HG02588 (cell line): ENCODE measurements at regions not wholly inside any gene's neighbourhood (a gene's known extent, or its start where the extent isn't known, plus 50 kb on each side); places are given as distances from the start of the nearest gene placed in this dataset.
A peak's percentile ranks its signal among the peaks of the same experiment; 100 is the strongest.

ENCODE experiments used
- ATAC-seq: cut with Tn5 transposase; IDR thresholded peaks from one replicate; pipeline ENCODE4 v1.9.1; 2021; ENCODE audit warnings: mild to moderate bottlenecking, moderate library complexity; ENCODE audit not compliant: unreplicated experiment

DNA sequence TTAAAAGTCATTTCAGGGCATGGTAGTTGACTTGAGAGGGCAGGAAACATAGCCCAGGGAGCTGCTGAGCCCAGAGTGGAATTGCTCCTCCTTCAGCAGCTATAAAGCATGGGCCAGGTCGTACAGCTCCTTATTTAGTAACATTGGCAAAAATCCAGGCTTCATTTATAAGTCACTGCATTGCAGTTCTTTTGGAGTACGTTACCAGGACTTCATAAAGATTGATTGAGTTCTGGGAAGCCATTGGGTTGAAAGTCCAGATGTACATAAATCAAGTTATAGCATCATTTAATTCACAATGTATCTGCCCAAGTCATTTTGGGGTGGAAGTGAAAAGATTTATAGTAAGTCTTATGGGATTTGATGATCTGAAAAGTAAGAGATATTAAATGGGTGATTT, 53.0 kb upstream of the ANKEF1 start:
- ATAC-seq = no peak

DNA sequence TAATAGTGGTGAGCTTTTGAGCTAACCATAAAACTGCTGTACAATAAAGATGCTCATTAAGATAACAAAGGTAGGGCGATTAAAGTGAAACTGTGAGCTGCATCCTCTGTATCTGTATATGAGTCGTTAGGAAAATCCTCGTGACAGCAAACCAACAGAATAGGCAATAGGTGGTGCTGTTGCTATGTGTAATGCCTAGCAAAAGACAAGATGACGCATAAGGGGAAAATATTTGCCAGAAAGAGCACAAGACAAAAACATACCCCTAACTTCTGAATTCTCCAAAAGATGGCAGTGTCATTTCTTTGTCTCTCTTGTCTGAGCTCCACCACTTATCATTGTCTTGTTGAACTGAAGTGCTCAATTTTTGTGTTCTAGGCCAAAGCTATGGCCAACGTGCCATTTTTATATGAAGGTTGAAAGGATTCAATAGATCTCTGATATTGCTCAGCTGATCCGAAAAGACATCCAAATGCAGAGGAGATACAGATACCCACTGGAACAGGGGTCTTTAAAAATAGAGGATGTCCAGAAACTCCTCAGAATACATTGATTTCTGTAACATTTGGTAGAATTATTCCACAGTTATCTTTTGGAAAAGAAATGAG, 56.3 kb upstream of the ANKEF1 start:
- ATAC-seq = peak; percentile 95

DNA sequence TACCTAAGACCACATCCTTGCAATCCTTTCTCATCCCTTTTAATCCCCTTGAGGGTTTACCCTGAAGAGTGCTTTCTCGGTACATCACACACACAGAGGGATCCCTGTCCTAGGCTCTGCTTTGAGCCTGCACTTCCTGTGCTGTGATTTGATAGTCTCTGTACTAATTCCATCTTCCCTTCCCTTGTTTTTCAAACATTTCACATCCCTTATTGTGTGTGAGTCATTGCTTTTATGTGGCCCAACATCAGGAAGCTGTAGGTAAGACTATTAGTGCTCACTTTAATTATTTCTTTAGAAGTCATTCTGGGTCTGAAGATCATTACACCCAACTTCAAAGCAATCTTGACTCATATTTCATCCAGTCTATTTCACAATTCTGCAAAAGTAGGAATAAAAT, 57.2 kb upstream of the ANKEF1 start:
- no peak for ATAC-seq

DNA sequence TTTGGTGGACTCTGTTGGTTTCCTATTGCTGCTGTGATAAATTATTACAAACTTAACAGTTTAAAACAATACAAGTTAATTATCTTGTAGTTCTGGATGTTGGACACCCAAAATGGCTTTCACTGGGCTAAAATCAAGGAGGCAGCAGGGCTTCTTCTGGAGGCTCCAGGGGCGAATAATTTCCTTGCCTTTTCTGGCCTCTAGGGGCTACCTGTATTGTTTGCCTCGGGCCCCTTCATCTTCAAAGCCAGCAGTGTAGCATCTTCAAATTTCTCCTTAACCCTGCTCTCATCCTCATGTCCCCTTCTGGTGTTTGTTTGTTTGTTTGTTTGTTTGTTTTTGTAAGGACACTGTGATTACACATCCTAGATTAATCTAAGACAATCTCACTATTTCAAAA, 60.5 kb upstream of the ANKEF1 start:
- no peak for ATAC-seq

DNA sequence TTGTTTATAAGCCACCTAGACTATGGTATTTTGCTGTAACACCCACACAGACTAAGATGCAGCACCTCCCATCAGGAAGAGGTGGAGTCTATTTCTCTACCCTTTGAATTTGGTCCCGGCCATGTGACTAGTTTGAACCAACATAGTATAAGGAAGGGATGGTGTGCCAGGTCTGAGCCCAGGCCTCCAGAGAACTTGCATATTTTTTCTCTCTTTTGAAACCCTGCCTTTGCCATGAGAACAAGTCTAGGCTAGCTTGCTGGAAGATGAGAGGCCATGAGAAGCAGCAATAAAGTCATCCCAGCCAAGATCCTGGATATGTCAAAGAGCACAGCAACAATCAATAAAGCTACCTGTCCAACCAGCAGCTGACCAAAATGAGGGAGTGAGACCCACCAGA, 63.0 kb upstream of the ANKEF1 start:
- ATAC-seq = no peak

DNA sequence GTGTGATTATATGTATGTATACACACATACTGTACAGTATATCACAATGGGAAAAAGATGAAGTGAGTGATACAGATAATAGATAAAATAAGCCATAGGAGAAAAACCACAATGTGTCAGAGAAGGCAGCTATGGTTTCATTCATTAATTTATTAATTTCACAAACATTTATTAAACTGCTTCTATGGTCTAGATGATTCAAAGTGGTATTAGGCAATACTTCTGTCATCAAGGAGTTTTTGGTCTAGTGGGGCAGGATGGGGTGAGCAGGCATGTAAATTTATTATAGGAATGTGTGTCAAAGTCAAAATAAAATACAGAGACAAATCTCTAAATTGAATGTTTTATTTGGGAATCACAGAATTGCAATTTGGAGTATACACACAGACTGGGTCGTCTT, 65.2 kb upstream of the ANKEF1 start:
- no peak for ATAC-seq

DNA sequence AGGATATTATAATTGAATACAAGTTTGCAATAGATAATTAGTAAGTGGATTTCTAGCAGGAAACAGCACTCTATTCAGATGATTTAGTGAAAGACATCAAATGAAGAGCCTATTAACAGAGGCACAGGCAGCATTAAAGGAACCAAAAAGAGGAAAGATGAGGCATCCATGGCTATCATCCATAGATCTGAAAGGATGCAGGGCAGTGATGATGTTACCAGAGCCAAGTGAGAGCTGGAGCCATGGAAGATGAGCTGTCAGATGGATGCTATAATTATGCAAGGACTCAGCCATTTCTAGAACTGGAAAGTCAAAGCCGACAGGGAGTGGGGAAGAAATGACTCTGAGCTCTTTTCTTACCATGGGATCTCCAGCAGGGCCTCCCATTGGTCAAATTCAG, 66.8 kb upstream of the ANKEF1 start:
- no peak for ATAC-seq

DNA sequence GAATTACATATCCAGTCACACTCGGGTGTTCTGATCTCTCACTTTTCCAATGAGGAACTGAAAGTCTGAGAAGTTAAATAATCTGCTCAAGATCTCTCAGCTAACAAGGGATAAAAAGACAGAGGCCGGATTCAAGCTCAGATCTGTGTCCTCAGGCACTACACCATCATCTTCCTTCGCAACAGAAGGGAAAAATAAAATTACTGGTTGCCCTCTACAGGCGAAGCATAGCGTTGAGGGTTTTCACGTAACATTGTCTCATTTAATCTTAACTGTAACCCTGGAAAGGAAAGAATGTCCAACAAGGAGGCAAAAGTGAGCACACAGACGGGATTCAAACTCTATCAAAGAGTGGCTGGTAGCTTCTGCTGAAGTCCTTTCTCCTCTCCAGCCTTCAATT, 67.8 kb upstream of the ANKEF1 start:
- ATAC-seq = no peak

DNA sequence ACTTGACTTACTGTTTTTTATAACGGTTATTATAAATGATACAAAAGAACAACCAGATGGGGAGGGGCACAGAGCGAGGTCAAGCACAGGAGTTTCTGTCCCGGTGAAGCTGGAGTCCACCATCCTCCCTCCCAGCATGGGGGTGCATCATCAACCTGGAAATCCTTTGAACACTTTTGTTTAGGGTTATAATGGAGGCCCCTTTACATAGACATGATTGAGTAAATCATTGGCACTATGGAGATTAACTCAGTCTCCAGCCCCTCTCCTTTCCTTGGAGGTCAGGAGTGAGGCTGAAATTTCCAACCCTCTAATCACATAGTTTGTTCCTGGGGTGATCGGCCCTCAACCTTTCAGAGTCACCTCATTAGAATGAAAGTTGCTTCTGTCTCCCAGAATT, 71.8 kb upstream of the ANKEF1 start:
- no peak for ATAC-seq

DNA sequence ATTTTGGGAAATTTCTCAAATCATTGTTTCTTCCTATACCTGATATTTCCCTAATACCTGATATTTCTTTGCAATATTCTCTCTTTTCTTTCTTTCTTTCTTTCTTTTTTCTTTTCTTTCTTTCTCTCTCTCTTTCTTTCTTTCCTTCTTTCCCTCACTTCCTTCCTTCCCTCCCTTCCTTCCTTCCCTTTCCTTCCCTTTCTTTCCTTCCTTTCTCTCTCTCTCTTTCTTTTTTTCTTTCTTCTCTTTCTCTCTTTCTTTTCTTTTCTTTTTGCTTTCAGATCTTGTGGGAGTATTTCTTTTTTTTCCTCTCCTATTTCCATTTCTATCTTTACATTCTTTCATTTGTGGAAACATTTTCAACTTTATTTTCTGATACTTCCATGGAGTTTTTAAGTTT, 76.1 kb upstream of the ANKEF1 start:
- no peak for ATAC-seq

DNA sequence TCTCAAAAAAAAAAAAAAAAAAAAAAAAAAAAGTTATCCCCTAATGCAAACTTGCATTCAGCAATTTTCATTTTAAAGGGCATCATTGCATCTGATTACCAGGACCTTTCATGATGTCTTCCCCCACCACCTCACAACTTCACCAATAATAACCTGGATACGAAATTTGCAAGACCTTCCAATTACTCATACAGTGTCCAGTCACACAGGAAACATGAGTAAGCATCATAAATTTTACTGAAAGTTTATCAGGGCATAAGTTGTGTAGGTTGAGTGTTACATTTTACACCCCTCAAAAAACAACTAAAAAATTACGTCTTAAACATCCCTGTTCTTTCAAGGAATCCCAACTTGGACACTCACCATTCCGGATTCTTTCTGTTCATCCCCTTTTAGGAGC, 79.1 kb upstream of the ANKEF1 start:
- ATAC-seq = no peak

DNA sequence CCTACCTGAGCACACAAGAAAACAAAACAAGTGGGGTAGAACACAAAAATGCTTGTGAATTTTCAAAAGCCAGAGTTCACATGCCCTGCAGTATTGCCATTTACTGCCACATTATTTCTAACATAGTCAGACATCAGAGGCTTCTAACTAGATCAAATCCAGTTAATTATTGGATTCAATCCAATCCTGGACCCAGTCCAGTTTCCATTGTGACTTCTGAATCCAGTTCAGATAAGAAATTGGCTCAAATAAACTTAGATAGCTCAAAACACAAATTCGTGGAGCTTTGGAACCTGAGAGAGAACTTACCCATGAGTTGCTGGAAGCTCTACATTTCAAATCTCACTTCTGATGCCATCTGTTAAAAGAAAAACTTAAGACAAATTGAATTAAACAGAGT, 85.2 kb upstream of the ANKEF1 start:
- ATAC-seq = no peak

DNA sequence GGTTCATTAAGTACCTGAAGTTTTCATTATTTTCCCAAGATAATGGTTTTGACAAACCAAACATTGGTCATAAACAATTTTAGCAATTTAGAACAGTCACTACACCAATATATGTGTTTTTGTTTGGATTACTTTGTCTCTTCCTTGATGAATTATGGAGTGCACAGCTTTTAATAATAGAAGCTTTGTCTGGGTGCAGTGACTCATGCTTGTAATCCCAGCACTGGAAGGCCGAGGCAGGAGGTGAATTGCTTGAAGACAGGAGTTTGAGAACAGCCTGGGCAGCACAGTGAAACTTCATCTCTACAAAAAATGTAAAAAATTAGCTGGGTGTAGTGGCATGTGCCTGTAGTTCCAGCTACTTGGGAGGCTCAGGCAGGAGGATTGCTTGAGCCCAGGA, 89.4 kb upstream of the ANKEF1 start:
- no peak for ATAC-seq

DNA sequence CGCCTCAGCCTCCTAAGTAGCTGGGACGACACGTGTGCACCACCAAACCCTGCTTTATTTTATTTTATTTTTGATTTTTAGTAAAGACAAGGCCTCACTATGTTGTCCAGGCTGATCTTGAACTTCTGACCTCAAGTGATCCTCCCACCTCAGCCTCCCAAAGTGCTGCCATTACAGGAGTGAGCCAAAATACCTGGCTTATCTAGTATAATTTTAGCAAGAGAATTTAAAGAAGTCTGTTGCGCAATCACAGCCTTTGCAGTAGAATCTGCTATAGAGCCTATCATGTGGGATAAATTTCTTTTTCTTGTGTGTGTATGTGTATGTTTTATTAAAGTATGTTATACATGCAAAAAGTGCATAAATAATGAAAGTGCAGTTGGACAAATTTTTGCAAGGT, 92.1 kb upstream of the ANKEF1 start:
- no peak for ATAC-seq

DNA sequence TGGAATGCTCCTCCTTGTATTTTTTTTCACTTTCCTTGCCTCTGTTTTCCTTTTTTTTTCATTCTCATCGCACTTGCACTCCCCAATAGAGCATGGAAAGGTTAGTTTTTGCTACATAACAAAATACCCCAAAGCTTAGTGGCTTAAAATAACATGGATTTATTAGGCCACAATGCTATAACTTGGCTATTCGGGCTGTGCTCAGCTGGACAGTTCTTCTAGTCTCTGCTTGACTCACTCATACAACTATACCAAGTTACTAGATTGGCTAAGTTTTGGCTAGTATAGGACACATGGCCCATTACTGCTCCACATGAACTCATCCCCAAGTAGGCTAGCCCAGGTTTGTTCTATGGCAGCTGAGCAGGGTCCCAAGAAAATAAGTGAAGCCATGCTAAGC, 94.5 kb upstream of the ANKEF1 start:
- no peak for ATAC-seq

DNA sequence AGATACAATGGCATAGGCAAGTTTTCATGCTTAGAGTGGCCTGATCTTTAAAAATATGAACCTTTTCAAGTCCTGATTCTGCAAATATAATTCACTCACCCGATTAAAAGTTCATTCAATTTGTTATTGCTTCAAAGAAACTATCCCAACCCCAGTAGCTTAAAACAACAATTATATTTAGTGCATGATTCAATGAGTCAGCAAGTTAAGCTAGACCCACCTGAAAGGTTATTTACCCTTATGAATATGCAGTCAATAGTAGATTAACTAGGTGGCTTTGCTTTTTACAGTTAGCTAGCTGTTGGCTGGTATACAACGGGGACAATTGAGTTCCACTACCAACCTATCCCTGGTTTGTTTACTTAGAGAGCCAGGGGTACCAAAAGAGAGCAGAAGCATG, 95.6 kb upstream of the ANKEF1 start:
- ATAC-seq = no peak

DNA sequence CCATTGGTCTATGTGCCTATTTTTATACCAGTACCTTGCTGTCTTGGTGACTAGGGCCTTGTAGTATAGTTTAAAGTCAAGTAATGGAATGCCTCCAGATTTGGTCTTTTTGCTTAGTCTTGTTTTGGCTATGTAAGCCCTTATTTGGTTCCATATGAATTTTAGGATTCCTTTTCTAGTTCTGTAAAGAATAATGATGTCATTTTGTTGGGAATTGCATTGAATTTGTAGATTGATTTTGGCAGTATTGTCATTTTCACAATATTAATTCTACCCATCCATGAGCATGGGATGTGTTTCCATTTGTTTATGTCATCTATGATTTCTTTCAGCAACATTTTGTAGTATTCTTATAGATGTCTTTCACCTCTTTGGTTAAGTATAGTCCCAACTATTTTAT, 96.4 kb upstream of the PAK5 start:
- ATAC-seq = no peak

DNA sequence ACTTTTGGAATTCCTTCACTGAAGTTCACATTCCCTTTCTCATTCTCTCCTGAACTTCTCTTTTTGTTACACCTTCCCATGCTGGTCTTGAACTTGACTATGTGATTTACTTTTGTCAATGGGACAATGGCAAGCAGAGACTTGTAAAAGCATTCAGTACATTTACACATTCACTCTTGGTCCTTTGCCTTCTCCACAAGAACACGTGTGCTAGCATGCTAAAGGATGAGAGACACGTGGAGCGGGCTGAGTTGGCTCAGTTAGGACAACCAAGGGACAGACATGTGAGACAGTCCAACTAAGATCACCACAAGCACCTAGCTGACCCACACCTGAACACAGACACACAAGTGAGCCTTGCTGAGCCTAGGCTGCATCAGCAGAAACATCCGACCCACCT, 91.3 kb upstream of the PAK5 start:
- no peak for ATAC-seq

DNA sequence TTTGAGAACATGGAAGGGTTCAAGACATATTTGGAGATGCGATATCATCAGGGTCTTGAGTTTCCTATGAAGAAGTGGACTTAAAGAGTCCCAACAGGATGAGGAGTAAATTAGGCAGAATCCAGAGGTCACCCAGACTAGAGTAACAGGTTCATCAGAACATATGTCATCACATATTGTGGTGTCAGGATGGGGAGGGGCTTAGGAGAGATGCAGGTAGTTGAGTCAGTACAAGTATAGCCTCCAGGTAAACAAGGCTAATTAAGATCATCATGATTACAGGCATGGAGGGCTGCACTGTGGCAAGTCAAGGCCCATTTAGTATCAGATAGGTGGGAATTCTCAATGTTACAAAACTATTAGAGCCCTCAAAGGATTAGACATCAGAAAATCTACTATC, 90.1 kb upstream of the PAK5 start:
- ATAC-seq = no peak

DNA sequence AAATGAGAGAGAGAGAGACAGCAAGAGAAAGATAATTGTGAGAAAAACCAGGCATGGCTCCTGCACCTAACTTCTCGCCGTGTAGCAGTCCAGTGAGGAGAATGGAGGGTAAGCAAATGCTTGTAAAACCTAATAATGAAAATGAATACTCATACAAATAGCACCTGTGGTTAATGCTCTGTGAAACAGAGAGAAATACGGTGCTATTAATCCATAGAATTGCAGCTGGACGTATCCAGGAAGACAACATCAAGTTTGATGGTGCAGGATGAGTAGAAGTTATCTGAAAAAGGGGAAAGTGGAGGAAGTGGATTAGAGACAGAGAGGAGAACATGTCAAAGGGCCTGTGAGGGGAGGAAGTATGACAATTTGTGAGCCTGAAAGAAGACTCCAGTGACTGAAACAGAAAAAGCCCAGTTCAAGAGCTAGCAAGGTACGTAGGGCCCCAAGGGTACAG, 89.4 kb upstream of the PAK5 start:
- ATAC-seq = peak; percentile 88

DNA sequence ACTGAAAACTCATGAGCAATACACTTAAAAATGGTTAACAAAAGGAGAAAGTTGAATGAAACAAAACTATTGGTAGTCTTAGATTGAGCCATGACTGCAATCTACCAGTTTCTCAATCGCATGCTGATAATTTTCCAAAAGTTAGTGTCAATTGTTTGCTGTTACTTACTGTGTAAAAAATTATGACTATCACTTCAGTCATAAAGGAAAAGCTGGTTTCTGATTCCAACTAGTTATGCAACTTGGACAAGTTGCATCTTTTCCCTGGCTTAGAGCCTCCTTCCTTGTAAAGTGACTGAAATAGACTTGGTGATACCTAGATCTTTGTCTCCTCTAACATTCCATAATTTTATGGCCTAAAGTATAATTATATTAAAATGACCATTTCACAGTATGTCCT, 88.3 kb upstream of the PAK5 start:
- ATAC-seq = no peak

DNA sequence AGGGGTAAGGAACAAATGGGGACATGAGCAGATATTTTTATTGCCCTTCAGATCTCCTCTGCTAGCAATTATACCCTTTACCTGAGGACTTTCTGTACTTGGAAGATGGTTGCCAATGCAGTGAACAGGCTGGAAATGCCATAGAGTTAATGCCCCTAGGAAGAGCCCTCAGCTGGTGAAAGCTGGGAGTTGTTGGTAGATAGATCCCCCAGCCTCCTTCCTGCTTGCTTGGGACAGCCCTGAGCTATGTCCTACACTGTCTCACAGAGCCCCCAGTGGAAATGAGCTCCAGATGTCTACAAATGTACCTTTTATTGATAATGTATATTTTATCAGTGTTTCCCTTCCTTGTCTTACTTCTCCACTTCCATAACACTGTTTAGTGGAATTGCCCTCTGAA, 87.6 kb upstream of the PAK5 start:
- no peak for ATAC-seq

DNA sequence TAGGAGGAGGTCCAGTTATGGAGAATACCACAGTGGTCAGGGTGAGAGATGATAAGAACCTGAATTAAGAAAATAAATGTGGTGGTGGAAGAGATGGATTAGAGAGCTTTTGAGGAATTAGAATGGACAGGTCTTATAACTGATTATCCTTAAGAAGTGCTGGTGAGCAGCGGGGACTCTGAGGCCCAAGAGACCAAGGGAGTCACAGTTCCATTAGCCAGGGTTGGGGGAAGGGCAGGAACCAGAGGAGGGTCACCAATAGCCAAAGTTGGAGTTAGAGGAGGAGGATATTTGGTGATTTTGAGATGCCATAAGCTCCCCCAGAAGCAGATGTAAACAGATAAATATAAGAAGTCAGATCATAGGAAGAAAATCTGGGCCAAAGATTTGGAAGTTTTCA, 87.1 kb upstream of the PAK5 start:
- ATAC-seq = no peak

DNA sequence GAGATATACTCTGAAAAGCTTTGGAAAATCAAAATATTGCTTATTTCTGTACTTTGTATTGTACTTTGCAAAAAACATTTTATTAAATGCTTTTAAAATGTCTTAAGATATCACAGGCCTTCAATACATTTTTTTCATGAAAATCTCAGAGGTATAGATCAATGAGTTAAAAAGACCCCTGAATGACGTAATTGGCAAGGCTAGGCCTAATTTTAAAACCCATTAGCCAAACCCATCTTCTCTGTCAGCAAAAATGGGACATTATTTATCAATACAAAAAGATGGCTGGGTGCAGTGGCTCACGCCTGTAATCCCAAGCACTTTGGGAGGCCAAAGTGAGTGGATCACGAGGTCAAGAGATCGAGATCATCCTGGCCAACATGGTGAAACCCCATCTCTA, 84.8 kb upstream of the PAK5 start:
- ATAC-seq = no peak
